HUES48 (cell line): ENCODE measurements at regions not wholly inside any gene's neighbourhood (a gene's known extent, or its start where the extent isn't known, plus 50 kb on each side); places are given as distances from the start of the nearest gene placed in this dataset.

ENCODE experiments used
- H3K27ac ChIP-seq: one replicate; pipeline ENCODE4 v1.7.0; 2013; ENCODE audit warnings: low read depth, low read length, inconsistent platforms
- H3K27me3 ChIP-seq: 2 replicates; pipeline ENCODE4 v1.6.1; 2013; ENCODE audit warnings: mild to moderate bottlenecking, low read length; ENCODE audit not compliant: control insufficient read depth, insufficient read depth
- H3K36me3 ChIP-seq: 2 replicates; pipeline ENCODE4 v1.6.1; 2013; ENCODE audit warnings: low read length; ENCODE audit not compliant: control insufficient read depth, insufficient read depth
- H3K4me1 ChIP-seq: 2 replicates; pipeline ENCODE4 v1.6.1; 2013; ENCODE audit warnings: mild to moderate bottlenecking, low read length; ENCODE audit not compliant: control insufficient read depth, insufficient read depth
- H3K4me3 ChIP-seq: 2 replicates; pipeline ENCODE4 v1.5.1; 2013; ENCODE audit warnings: mild to moderate bottlenecking, low read depth, low read length
- H3K9ac ChIP-seq: 2 replicates; pipeline ENCODE4 v1.6.1; 2013; ENCODE audit warnings: mild to moderate bottlenecking, low read depth, low read length, moderate library complexity
- H3K9me3 ChIP-seq: 2 replicates; pipeline ENCODE4 v1.6.1; 2013; ENCODE audit warnings: low read length; ENCODE audit not compliant: control insufficient read depth, insufficient read depth

DNA sequence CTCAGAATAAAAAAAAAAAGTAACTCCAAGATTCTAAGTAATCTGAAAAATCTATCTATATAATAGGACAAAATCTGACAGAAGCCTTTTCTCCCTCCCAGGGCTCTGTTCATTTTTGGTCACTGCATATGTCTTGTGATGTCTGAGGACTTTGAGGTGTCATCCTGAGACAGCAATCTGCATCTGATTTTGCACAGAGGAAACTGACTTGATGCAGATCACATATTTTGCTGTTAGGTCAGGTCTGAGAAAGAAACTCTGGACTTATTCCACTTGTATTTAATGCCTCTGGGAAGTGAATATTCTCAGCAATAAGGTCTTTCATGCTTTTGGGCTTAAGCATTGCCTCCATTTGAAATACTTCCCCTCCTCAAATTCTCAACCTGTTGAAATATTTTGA is 295.2 kb upstream of the THBS1 start:
- Histone ChIP-seq H3K4me3 (no peak overlapping the region), H3K9me3 (no peaks in the 10 kb centered on the region), H3K27me3 (no peaks in the 10 kb centered on the region), H3K4me1 (no peaks in the 10 kb centered on the region), H3K9ac (no peak overlapping the region), H3K36me3 (no peaks in the 10 kb centered on the region), H3K27ac (no peak overlapping the region)

- H3K4me1 ChIP-seq = no peaks in the 10 kb centered on the region
Measured at GRCh38 chr15:39286706-39287105, 294.2 kb upstream of the THBS1 start.

DNA sequence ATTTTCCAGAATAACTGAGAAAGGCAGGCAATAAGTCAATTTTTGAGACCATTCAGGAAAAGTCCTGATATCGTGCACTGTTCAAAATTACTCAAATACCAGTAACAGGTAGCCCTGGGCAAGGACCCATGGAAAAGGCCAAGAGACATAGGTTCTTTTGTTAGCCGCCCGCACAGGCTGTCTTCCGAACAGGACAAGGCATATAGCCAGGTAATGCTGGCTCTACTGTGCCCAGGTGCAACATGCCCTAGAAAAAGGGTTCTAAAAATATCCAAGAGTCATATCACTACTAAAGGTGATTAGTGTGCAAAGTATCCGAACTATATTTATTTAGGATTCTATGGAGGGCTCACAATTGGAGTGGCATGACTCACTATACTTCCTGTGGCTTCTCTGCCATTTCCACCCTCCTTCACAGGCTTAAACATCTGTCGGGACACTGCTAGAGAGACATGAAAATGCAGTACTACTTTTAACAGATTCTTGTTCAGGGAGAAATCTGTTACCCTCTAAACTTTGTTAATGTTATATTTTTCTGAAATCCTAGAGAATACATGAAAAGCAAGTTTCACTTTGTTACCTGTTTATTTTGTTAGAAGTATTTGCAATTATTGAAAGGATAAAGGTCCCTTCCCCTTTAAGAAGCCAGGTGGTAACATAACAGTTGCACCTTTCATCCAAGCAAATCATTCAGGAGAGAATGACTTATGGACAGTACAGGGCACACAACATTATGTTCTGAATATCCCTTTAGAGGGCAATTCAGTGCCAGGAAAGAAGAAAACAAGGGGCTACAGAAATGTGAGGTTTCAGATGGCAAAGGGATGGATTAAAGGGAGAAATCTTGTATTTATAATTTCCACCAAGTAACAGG is 293.3 kb upstream of the THBS1 start:
- Histone ChIP-seq H3K27ac (no peak overlapping the region), H3K27me3 (no peaks in the 10 kb centered on the region), H3K9ac (no peak overlapping the region), H3K4me3 (no peak overlapping the region), H3K36me3 (no peaks in the 10 kb centered on the region), H3K9me3 (no peaks in the 10 kb centered on the region), H3K4me1 (no peaks in the 10 kb centered on the region)

More at GRCh38 chr15:39286706-39287105, 294.2 kb upstream of the THBS1 start:
- Histone ChIP-seq H3K9me3 (no peaks in the 10 kb centered on the region), H3K27ac (no peak overlapping the region), H3K9ac (no peak overlapping the region), H3K36me3 (no peaks in the 10 kb centered on the region), H3K27me3 (no peaks in the 10 kb centered on the region), H3K4me3 (no peak overlapping the region)

DNA sequence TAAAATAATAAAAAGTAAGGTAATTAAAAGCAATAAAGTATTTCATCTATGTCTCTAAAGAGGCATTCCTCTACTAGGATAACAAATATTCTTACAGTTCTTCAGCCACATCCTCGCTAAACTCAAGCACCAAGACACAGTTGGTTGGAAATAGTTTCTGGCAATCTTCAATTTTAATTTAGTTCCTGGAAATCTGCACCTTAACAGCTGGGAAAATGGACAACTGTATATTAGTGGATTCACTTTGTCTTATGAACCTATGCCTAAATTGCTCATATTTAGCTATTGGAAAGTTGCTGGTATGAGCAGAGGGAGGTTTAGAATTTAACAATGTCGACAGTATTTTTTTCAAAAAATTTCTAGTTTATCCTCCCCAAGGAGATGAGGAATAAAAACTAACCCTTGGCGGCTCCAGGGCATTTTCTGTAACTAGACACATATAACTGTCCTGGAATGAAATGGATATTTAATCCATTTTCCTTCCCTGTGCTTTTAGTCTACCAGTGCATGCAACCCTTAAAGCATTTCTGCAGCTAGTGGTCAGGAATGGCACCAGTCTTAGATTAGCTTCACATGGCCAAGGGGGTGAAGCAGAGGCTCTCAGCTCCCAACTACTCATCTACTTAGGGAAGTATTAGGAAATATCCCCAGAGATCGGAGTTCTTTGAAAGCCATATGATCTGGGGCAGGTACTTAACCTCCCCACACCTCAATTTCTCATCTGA is 290.0 kb upstream of the THBS1 start:
- Histone ChIP-seq H3K4me3 (no peak overlapping the region), H3K27me3 (no peaks in the 10 kb centered on the region), H3K36me3 (no peaks in the 10 kb centered on the region), H3K9me3 (no peaks in the 10 kb centered on the region), H3K4me1 (no peaks in the 10 kb centered on the region), H3K9ac (no peak overlapping the region), H3K27ac (no peak overlapping the region)

DNA sequence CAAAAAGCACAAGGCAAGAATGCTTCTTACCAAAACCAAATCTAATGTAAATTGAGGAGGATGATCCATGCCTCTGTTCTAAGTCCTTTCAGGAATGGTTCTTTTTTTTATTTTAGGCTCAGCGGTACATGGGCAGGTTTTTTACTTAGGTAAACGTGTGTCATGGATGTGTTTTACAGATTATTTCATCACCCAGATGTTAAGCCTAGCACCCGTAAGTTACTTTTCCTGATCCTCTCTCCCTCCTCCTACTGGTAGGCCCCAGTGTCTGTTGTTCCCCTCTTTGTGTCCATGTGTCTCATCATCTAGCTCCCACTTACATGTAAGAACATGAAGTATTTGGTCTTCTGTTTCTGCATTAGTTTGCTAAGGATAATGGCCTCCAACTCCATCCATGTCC is 289.2 kb upstream of the THBS1 start:
- Histone ChIP-seq H3K36me3 (no peaks in the 10 kb centered on the region), H3K9ac (no peak overlapping the region), H3K27me3 (no peaks in the 10 kb centered on the region), H3K4me1 (no peaks in the 10 kb centered on the region), H3K27ac (no peak overlapping the region), H3K4me3 (no peak overlapping the region), H3K9me3 (no peaks in the 10 kb centered on the region)

DNA sequence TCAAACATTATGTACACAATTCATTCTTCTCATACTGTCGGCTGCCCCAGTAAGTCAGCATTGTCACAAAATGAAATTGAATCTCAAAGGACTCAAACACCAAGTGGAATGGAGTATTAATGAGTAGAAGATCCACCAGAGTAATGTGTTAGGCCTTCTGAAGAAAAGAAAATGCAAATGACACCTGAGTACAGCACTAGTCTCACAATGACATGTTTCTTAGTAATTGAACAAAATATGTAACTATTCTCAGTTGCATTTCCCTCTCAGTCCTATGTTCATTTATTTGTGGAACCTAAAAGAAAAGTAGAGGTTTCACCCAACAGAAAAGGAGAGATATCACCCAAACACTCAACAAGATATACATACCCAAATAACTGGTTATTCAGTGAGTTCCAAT is 283.9 kb upstream of the THBS1 start:
- H3K9ac ChIP-seq = no peak overlapping the region
- H3K27me3 ChIP-seq = no peaks in the 10 kb centered on the region
- H3K27ac ChIP-seq = no peak overlapping the region
- H3K4me3 ChIP-seq = no peak overlapping the region
- no peaks in the 10 kb centered on the region for H3K4me1 ChIP-seq
- H3K36me3 ChIP-seq = no peaks in the 10 kb centered on the region
- H3K9me3 ChIP-seq = no peaks in the 10 kb centered on the region

- Histone ChIP-seq H3K27ac (no peak overlapping the region), H3K4me1 (no peaks in the 10 kb centered on the region), H3K27me3 (no peaks in the 10 kb centered on the region), H3K36me3 (no peaks in the 10 kb centered on the region), H3K9ac (no peak overlapping the region), H3K9me3 (no peaks in the 10 kb centered on the region), H3K4me3 (no peak overlapping the region)
Measured at GRCh38 chr15:39298271-39298962, 282.5 kb upstream of the THBS1 start.

DNA sequence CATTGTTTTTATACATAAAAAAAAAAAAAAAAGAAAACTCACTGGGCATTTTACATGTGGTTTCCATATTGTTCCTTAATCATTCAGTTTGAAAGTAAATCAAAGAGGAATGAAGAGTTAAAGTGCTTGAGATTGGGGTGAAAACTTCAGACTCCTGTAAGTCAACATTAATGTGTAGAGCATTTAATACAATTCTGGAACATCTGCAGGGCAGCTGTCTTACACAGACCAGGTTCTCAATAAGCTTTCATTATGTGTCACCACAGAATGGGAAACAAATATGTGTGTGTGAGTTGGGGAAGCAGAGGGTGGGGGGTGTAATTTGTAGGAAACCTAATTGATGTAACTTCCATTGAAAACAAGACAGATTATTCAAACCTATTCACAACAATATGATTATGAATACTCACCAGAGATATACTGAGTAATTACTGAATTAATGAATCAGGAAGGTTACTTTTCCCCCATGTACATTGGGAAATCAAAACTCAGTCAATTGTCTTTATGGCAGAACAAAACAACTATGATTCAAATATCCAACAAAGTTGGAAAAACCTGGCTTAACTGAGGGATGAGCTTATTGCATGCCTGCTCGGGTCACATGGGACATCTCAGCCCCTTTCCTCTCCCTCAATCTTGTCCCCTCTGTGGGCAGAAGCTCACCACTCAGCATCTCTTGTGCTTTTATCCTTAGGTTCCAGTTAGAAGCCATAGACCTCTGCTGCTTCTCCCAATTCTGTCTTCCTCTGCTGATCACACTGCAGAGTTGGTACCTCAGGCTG is 281.2 kb upstream of the THBS1 start:
- H3K9me3 ChIP-seq = no peaks in the 10 kb centered on the region
- H3K36me3 ChIP-seq = no peaks in the 10 kb centered on the region
- H3K4me3 ChIP-seq = no peak overlapping the region
- H3K27me3 ChIP-seq = no peaks in the 10 kb centered on the region
- H3K4me1 ChIP-seq = no peaks in the 10 kb centered on the region
- H3K27ac ChIP-seq = no peak overlapping the region
- no peak overlapping the region for H3K9ac ChIP-seq

- H3K4me3 ChIP-seq = no peak overlapping the region
Measured at GRCh38 chr15:39300451-39301153, 280.3 kb upstream of the THBS1 start.

GRCh38 chr15:39301589-39301999 is 279.3 kb upstream of the THBS1 start:
- H3K27ac ChIP-seq = no peak overlapping the region
- no peaks in the 10 kb centered on the region for H3K36me3 ChIP-seq
- no peaks in the 10 kb centered on the region for H3K27me3 ChIP-seq
- H3K4me1 ChIP-seq = no peaks in the 10 kb centered on the region
- no peaks in the 10 kb centered on the region for H3K9me3 ChIP-seq
- no peak overlapping the region for H3K9ac ChIP-seq
- H3K4me3 ChIP-seq = no peak overlapping the region

More at GRCh38 chr15:39300451-39301153, 280.3 kb upstream of the THBS1 start:
- no peak overlapping the region for H3K27ac ChIP-seq
- no peaks in the 10 kb centered on the region for H3K27me3 ChIP-seq
- H3K9ac ChIP-seq = no peak overlapping the region
- no peaks in the 10 kb centered on the region for H3K9me3 ChIP-seq
- H3K36me3 ChIP-seq = no peaks in the 10 kb centered on the region
- no peaks in the 10 kb centered on the region for H3K4me1 ChIP-seq
